Urinary bladder (tissue), 3 donors: ENCODE measurements at regions not wholly inside any gene's neighbourhood (a gene's known extent, or its start where the extent isn't known, plus 50 kb on each side); places are given as distances from the start of the nearest gene placed in this dataset.
A peak's percentile ranks its signal among the peaks of the same experiment; 100 is the strongest.

Source experiments
- DNase-seq: peaks from one replicate; pipeline ENCODE4 v3.0.0-alpha.2; 2015; ENCODE audit errors: extremely low spot score
- H3K27ac ChIP-seq: one replicate; pipeline ENCODE4 v1.5.1; 2013; ENCODE audit warnings: low read depth, mild to moderate bottlenecking, moderate library complexity
- H3K36me3 ChIP-seq: one replicate; pipeline ENCODE4 v1.6.1; 2013; ENCODE audit warnings: mild to moderate bottlenecking, moderate library complexity; ENCODE audit not compliant: insufficient read depth
- H3K4me1 ChIP-seq: one replicate; pipeline ENCODE4 v1.6.1; 2013; ENCODE audit warnings: mild to moderate bottlenecking, moderate library complexity; ENCODE audit not compliant: insufficient read depth
- H3K4me3 ChIP-seq: one replicate; pipeline ENCODE4 v1.5.1; 2013; ENCODE audit warnings: low read depth, low read length
- WGBS: extraction: QIAGEN DNeasy Blood & Tissue Kit; methylation state at CpG from one replicate; pipeline ENCODE4 v1.1.7; 2013; 5-methylcytosine and 5-hydroxymethylcytosine counted together
- donor health status: healthy with polysubstance abuse.
- donor health status: healthy.

DNA sequence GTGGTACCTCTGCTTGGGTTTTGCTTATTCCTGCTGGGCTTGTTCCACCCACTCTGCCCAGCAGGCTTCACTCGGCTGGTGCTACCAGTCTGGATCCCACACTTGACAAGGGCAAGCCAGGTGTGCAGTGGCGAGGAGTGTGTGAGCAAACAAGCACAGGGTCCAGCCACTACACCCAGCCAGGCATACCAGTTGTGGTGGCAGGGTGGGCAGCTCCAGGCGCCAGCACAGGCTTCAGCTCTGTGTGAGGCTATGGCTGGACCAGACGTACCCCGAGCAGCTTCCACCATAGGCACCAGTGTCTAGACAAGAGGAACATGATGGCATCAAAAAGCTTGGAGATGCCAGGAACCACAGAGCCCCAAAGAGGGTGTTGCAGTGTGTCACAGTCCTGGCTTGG lies 93.1 kb upstream of the GALNT5 start:
- 94% methylated on average over 5 of the region's 5 CpGs for WGBS
- DNase-seq = no peak
- Histone ChIP-seq H3K4me1 (no peaks in the 10 kb centered on the region), H3K4me3 (no peak overlapping the region), H3K36me3 (no peaks in the 10 kb centered on the region), H3K27ac (no peak overlapping the region)

DNA sequence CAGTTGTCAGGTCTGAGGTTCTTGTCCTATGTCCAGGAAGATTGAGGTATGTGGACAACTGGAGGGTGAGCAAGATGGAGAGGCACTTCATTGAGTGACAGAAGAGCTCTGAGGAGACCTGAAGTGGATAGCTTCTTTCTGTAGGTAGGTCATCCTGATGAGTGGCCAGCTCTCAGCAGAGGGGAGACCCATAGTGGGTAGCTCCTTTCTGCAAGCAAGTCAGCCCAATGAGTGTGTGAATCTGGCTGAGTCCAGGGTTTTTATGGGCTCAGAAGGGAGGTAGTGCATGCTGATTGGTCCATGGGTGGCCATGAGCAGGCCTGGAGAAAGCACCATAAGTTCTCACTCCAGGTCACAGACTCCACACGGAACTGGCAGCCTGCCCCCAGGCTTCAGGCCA lies 92.6 kb upstream of the GALNT5 start:
- no peak overlapping the region for H3K27ac ChIP-seq
- WGBS = 93% methylated on average over 1 of the region's 1 CpG
- no peak for DNase-seq
- H3K4me3 ChIP-seq = no peak overlapping the region
- no peaks in the 10 kb centered on the region for H3K4me1 ChIP-seq
- H3K36me3 ChIP-seq = no peaks in the 10 kb centered on the region

DNA sequence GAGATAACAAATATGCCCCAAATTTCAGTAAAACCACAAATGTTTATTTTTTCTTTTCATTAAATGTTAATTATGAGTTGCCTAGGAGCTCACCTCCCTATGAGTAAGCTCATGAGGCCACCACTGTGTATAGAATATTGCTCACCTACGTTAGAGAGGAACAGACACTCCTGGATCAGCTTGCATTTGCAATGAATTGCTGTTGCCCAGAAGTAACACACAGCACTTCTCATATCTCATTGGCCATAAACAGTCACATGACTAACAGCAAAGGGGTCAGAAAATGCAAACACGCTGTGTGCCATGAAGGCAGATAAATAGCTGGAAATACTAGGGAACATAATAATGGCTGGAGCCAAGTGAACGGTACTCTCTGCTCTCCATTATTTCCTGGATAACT lies 89.0 kb upstream of the GALNT5 start:
- Histone ChIP-seq H3K27ac (no peak overlapping the region), H3K36me3 (no peaks in the 10 kb centered on the region), H3K4me3 (no peak overlapping the region), H3K4me1 (no peaks in the 10 kb centered on the region)
- DNase-seq = no peak
- 82% methylated on average over 3 of the region's 3 CpGs for WGBS

DNA sequence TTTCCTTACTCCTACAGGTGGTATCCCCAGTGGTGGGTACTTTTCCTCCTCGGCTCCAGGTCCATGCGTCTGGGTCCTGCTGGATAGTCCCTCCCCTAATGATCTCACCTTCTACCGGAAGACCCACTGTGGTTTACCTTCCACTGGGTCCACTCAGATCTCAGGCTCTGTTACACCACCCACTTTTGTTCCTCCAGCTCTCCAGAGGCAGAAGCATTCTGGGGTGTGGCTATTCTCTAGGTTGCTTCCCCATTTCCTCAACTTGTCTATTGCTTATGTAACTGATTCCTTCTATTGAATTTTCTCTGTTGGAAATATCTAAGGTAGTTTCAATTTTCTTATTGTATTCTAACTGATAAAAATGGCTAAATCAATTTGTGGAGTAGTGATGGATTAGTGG lies 87.6 kb upstream of the GALNT5 start:
- no peaks in the 10 kb centered on the region for H3K36me3 ChIP-seq
- no peak overlapping the region for H3K4me3 ChIP-seq
- no peak for DNase-seq
- 93% methylated on average over 3 of the region's 3 CpGs for WGBS
- H3K4me1 ChIP-seq = no peaks in the 10 kb centered on the region
- H3K27ac ChIP-seq = peak overlapping the region; percentile 4

DNA sequence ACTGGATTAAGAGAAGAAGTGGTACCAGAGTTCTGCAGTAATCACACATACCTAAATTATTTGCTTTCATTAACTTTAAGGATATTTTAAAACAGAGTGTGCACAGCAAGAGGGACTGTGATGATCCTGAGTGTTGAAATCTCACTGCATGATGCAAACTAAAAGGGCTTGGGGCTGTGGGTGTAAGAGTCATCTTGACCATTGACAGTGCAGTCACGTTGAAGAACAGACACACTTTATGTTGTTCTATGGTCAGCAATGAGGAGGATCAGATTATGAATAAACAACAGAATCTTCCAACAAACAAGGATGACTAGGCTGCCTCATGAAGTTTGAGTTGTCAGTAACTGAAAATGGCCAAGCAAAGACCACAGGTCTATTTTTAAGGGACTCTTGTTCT lies 87.2 kb upstream of the GALNT5 start:
- no peak for DNase-seq
- Histone ChIP-seq H3K4me3 (no peak overlapping the region), H3K27ac (no peak overlapping the region), H3K4me1 (no peaks in the 10 kb centered on the region), H3K36me3 (no peaks in the 10 kb centered on the region)
- 65% methylated on average over 1 of the region's 1 CpG for WGBS

DNA sequence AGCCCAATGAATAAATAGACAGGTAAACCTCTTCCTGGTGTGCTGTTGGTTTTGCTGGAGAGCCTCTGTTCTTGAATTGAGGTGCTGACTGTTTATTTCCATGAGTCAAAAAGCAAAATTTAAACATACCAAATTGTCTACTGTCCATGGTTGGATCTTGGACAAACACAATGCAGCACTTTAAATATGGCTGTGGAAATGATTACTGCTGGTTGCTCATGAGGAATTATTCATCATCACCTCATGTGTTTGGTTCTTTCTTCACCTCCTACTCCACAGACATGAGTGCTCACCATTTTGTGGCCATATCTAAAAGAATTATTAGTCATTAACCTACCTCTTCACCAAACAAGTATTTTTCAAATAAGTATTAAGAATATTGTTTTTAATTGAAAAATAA lies 85.3 kb upstream of the GALNT5 start:
- Histone ChIP-seq H3K36me3 (no peaks in the 10 kb centered on the region), H3K4me1 (no peaks in the 10 kb centered on the region), H3K27ac (no peak overlapping the region), H3K4me3 (no peak overlapping the region)
- DNase-seq = no peak

DNA sequence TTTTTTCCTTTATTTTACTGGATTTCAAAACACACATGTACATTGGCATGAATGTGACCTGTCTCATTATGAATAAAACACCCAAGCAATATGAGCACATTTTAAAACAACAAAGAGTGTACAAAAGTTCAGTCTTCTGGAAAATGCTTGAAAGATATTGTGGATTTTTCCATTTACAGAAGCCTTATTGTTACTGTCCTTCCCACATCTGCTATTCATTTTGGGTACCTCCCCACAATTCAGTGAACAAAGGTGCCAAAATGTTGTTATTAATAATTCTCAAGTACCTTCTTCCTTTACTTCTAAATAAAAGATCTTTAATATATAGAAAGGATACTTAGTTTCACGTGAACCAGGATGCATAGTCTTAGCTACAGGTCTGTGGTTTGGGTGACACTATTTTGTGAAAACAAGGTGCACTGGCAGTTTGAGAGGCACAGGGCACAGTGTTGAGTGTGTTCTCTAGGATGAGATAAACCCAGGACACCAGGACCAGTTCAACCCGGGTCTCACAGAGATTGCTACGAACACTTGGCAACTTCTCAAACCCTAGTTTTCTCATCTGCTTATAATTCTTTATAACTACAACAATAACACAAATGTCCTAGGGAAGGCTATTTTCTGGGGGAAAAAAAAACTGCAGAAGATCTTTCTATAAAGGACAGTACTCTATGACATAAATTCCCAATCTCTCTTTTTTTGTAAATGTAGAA lies 84.5 kb upstream of the GALNT5 start:
- Histone ChIP-seq H3K36me3 (no peaks in the 10 kb centered on the region), H3K4me1 (no peaks in the 10 kb centered on the region), H3K27ac (peak overlapping the region; percentile 74), H3K4me3 (no peak overlapping the region)
- no peak for DNase-seq
- 40% methylated on average over 3 of the region's 3 CpGs for WGBS

DNA sequence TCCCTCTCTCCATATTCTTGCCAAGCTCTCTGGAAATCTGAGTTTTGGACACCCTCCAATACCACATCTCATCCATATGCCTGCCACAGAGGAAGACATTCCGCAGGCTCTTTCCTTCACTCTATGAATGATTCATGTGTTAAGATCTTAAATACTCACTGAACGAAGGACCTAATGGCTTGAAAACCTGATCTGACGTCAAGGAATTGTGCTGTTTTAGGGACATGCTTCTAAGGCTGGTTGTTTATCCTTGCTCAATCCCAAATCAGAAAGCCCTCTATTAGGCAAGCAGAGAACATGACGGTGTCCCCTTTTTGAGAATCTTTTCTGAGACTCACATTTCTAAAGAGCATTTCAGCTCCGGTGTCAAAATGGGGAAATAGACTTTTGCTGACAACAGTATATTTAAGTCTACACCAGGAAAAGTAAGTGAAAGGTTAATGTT lies 83.7 kb upstream of the GALNT5 start:
- Histone ChIP-seq H3K4me3 (no peak overlapping the region), H3K4me1 (no peaks in the 10 kb centered on the region), H3K36me3 (no peaks in the 10 kb centered on the region), H3K27ac (peak overlapping the region; percentile 74)
- DNase-seq = no peak
- 23% methylated on average over 5 of the region's 5 CpGs for WGBS

DNA sequence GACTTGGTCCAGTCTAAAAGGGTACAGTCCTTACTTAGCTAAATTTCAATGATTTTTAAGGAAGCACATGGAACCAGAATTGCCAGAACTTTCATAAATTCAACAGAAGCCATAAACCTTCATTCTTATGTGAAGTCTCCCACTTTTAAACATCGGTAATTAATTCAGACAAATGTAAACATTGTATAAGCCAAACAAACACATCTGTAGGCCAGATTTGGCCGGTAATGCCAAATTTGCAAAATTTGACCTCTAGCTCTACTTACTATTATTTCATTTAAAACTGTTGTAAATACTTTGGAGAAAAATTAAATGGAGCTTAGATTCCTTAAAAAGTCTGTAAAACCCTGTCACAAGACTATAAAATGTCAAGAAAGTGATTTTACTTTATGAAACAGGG lies 83.2 kb upstream of the GALNT5 start:
- Histone ChIP-seq H3K4me3 (no peak overlapping the region), H3K36me3 (no peaks in the 10 kb centered on the region), H3K4me1 (no peaks in the 10 kb centered on the region), H3K27ac (no peak overlapping the region)
- DNase-seq = no peak
- WGBS = 55% methylated on average over 2 of the region's 2 CpGs

DNA sequence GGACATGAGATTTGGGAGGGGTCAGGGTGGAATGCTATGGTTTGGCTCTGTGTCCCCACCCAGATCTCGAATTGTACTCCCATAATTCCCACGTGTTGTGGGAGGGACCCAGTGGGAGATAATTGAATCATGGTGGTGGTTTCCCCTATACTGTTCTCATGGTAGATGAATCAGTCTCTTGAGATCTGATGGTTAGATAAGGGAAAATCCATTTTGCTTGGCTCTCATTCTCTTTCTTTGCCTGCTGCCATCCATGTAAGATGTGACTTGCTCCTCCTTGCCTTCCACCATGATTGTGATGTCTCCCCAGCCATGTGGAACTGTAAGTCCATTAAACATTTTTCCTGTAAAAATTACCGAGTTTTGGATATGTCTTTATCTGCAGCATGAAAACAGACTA lies 80.9 kb upstream of the GALNT5 start:
- Histone ChIP-seq H3K27ac (no peak overlapping the region), H3K36me3 (no peaks in the 10 kb centered on the region), H3K4me3 (no peak overlapping the region), H3K4me1 (no peaks in the 10 kb centered on the region)
- DNase-seq = no peak
- 83% methylated on average over 3 of the region's 3 CpGs for WGBS

DNA sequence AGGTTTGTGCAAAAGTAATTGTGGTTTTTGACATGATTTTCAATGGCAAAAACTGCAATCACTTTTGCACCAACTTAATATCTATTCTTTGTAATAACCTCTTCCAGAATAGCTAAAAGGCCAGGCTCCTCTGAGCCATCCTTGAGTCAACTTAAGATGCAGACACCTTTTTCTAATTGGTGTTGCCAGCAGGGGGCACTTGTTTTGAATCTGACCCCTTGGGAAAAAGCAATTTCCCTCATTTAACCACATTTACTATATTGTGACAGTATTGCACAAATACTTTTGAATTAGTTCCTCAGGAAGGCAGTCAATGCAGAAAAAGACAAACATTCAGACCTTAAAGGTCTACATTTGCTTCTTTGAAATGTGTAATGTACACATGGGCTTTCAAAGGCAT lies 78.6 kb upstream of the GALNT5 start:
- no peaks in the 10 kb centered on the region for H3K4me1 ChIP-seq
- no peak overlapping the region for H3K27ac ChIP-seq
- no peaks in the 10 kb centered on the region for H3K36me3 ChIP-seq
- no peak overlapping the region for H3K4me3 ChIP-seq
- DNase-seq = no peak

DNA sequence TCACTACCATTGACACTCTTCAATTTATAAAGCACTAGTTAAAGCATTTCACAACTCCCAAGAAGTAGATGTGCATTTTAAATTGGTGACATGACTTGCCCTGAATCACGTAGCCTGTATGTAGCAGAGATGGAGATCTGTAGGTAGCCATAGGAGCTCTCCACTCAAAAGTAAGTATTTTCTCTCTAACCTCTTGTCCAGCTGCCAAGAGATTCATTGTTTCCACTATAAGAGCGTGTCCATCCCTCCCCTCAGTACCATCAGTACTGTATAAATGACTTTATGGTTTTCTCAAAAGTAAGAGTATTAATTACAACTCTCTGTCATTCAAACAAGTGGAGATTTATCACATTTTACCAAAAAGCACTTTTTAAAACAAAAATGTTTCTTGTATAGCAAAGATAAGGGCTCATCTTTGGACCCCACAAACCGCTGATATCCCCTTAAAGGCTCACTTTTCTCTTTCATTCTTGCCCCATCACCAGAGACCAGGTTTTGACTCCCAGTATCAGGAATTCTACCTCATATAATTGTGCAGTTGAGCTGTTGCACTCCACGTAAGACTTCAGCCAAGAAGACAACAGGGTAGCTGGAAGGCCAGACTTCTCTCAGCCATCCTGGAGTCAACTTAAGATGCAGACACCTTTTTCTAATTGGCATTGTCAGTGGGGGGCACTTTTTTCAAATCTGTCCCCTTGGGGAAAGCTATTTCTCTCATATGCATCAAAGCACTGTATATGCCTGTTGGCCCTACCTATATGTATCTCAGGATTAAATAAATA lies 78.0 kb upstream of the GALNT5 start:
- Histone ChIP-seq H3K4me1 (no peaks in the 10 kb centered on the region), H3K4me3 (no peak overlapping the region), H3K36me3 (no peaks in the 10 kb centered on the region), H3K27ac (no peak overlapping the region)
- WGBS = 84% methylated on average over 4 of the region's 4 CpGs
- DNase-seq = no peak

DNA sequence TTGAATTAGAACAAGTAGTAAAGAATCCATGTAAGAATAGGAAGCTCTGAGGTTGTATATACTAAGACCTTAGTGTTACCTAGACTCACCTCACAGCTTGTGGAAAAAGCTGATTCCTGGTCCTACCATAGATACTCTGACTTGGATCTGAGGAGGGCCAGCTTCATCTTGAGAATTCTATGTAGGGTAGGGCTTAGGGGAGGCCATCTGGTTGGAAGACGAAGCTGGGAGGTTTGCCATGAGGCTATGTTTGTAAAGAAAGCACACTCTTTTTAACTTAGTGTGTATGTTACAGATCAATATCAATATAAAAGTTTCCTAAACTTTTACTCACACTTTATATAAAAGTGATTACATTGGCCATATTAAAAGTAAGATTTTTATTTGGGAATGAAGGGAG lies 77.1 kb upstream of the GALNT5 start:
- WGBS = 60% methylated on average over 1 of the region's 1 CpG
- Histone ChIP-seq H3K36me3 (no peaks in the 10 kb centered on the region), H3K4me1 (no peaks in the 10 kb centered on the region), H3K4me3 (no peak overlapping the region), H3K27ac (no peak overlapping the region)
- no peak for DNase-seq

DNA sequence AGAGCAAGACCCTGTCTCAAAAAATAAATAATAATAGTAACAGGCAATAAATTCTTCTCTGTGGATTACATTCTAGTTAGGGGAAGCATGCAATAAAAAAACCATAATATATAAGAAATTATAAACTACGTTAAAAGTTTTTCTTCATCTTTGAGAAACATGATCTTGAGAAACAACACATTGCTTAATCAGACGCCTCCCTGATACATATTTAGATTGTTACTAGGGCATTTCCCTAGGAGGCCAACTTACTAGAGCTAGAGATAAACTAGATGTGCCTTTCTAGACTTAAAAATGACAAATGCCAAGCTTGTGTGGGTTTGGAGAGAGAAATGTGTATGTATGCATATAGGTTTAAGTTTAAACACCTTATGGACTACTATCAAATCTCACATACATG lies 76.3 kb upstream of the GALNT5 start:
- WGBS = 38% methylated on average over 2 of the region's 2 CpGs
- no peaks in the 10 kb centered on the region for H3K4me1 ChIP-seq
- no peaks in the 10 kb centered on the region for H3K36me3 ChIP-seq

More for the DNA sequence above, 76.3 kb upstream of the GALNT5 start:
- Histone ChIP-seq H3K4me3 (no peak overlapping the region), H3K27ac (no peak overlapping the region)
- no peak for DNase-seq
